ENCODE measurements at regions not wholly inside any gene's neighbourhood (a gene's known extent, or its start where the extent isn't known, plus 50 kb on each side); places are given as distances from the start of the nearest gene placed in this dataset. TPM values are rescaled to one million over a fixed set of nuclear protein-coding genes. Genes with fewer than 3 reads are reported as not detected.

GRCh38 chr3:90241481-90241880, 1134.1 kb downstream of the EPHA3 start:
- Histone ChIP-seq H3K4me3 (ENCODE audit: insufficient read depth, low read length) (no peak overlapping the region), H3K4me1 (ENCODE audit: insufficient read depth, low read length) (no peaks in the 10 kb centered on the region), H2AFZ (ENCODE audit: low read length) (no peak overlapping the region), H3K36me3 (ENCODE audit: insufficient read depth, low read length) (no peaks in the 10 kb centered on the region), H3K9me3 (ENCODE audit: low read depth, low read length) (no peaks in the 10 kb centered on the region), H3K27ac (ENCODE audit: low read depth, low read length) (no peak overlapping the region), H3K4me2 (ENCODE audit: insufficient read depth, low read length) (no peak overlapping the region), H3K27me3 (ENCODE audit: insufficient read depth, low read length) (no peaks in the 10 kb centered on the region), H4K20me1 (ENCODE audit: insufficient read depth, low read length) (no peaks in the 10 kb centered on the region), H3K79me2 (ENCODE audit: insufficient read depth, low read length) (no peaks in the 10 kb centered on the region)
- DNase-seq (ENCODE audit: insufficient read length, low spot score, missing footprints), result no peak
- TF ChIP-seq CTCF (IDR thresholded peaks at IDR 0.05; ENCODE audit: extremely low read depth, low read depth, low read length), result no peak

- DNase-seq (ENCODE audit: insufficient read length, low spot score, missing footprints), result no peak
- H3K27ac ChIP-seq (ENCODE audit: low read depth, low read length), result no peak overlapping the region
- H2AFZ ChIP-seq (ENCODE audit: low read length), result no peak overlapping the region
- no peaks in the 10 kb centered on the region for H3K79me2 ChIP-seq (ENCODE audit: insufficient read depth, low read length)
- no peaks in the 10 kb centered on the region for H3K36me3 ChIP-seq (ENCODE audit: insufficient read depth, low read length)
- no peak overlapping the region for H3K4me2 ChIP-seq (ENCODE audit: insufficient read depth, low read length)
- no peak overlapping the region for H3K4me3 ChIP-seq (ENCODE audit: insufficient read depth, low read length)
- no peaks in the 10 kb centered on the region for H3K4me1 ChIP-seq (ENCODE audit: insufficient read depth, low read length)
- H4K20me1 ChIP-seq (ENCODE audit: insufficient read depth, low read length), result no peaks in the 10 kb centered on the region
- no peak for TF ChIP-seq CTCF (IDR thresholded peaks at IDR 0.05; ENCODE audit: extremely low read depth, low read depth, low read length)
- no peaks in the 10 kb centered on the region for H3K9me3 ChIP-seq (ENCODE audit: low read depth, low read length)
- no peaks in the 10 kb centered on the region for H3K27me3 ChIP-seq (ENCODE audit: insufficient read depth, low read length)
These were observed 1145.7 kb downstream of the EPHA3 start for GRCh38 chr3:90253131-90253530.

- H3K4me3 ChIP-seq (ENCODE audit: insufficient read depth, low read length), result no peak overlapping the region
- TF ChIP-seq CTCF (IDR thresholded peaks at IDR 0.05; ENCODE audit: extremely low read depth, low read depth, low read length), result no peak
These were observed 1154.3 kb downstream of the EPHA3 start for GRCh38 chr3:90261481-90262433.

More at GRCh38 chr3:90261481-90262433, 1154.3 kb downstream of the EPHA3 start:
- no peak overlapping the region for H2AFZ ChIP-seq (ENCODE audit: low read length)
- H3K4me2 ChIP-seq (ENCODE audit: insufficient read depth, low read length), result no peak overlapping the region
- H3K79me2 ChIP-seq (ENCODE audit: insufficient read depth, low read length), result no peaks in the 10 kb centered on the region
- H3K36me3 ChIP-seq (ENCODE audit: insufficient read depth, low read length), result no peaks in the 10 kb centered on the region
- H3K9me3 ChIP-seq (ENCODE audit: low read depth, low read length), result no peaks in the 10 kb centered on the region
- no peaks in the 10 kb centered on the region for H3K27me3 ChIP-seq (ENCODE audit: insufficient read depth, low read length)
- no peak overlapping the region for H3K27ac ChIP-seq (ENCODE audit: low read depth, low read length)
- H3K4me1 ChIP-seq (ENCODE audit: insufficient read depth, low read length), result no peaks in the 10 kb centered on the region
- no peak for DNase-seq (ENCODE audit: insufficient read length, low spot score, missing footprints)
- no peaks in the 10 kb centered on the region for H4K20me1 ChIP-seq (ENCODE audit: insufficient read depth, low read length)

Small RNA genes in the stretch of these regions (small RNA-seq; reads per million reads assigned to genes)
- gene HSPE1P19, result not detected
- gene RF00012, result not detected
- gene RNU6-712P, result not detected

Measured in osteoblast (primary cell).